HCT116 (cell line): ENCODE measurements at regions not wholly inside any gene's neighbourhood (a gene's known extent, or its start where the extent isn't known, plus 50 kb on each side); places are given as distances from the start of the nearest gene placed in this dataset.

Experiments
- ATF3 ChIP-seq: IDR thresholded peaks from 2 replicates; pipeline ENCODE4 v1.6.1; 2012
- CTCF ChIP-seq, 3 experiments: fragments of 200-600 bp in 1 of 3; sonication (generic) in 1 of 3; IDR thresholded peaks in 2 of 3; conservative IDR thresholded peaks in 1 of 3; 2 replicates each; pipeline ENCODE4 v1.5.1; 2012 to 2017; ENCODE audit warnings: low read depth in 2 of 3, low read length in 2 of 3, antibody characterized with exemption in 1 of 3, borderline replicate concordance in 1 of 3, control low read depth in 1 of 3, mild to moderate bottlenecking in 1 of 3, mixed read lengths in 1 of 3, mixed run types in 1 of 3, moderate library complexity in 1 of 3; ENCODE audit not compliant: insufficient read depth in 1 of 3
- ELF1 ChIP-seq: IDR thresholded peaks from 2 replicates; pipeline ENCODE4 v1.6.1; 2012; ENCODE audit warnings: low read depth, borderline replicate concordance
- EZH2 ChIP-seq: fragments of 200-600 bp; sonication (generic); IDR thresholded peaks from 2 replicates; pipeline ENCODE4 v1.6.1; 2017; ENCODE audit warnings: antibody characterized with exemption, mixed run types
- EZH2phosphoT487 ChIP-seq: fragments of 200-600 bp; IDR thresholded peaks from 2 replicates; pipeline ENCODE4 v1.6.1; 2018; ENCODE audit warnings: antibody characterized with exemption, borderline replicate concordance
- FOSL1 ChIP-seq: IDR thresholded peaks from 2 replicates; pipeline ENCODE4 v1.6.1; 2012; ENCODE audit warnings: low read depth
- JUND ChIP-seq: IDR thresholded peaks from 2 replicates; pipeline ENCODE4 v1.6.1; 2012
- POLR2A ChIP-seq: IDR thresholded peaks from 2 replicates; pipeline ENCODE4 v1.7.0; 2011; ENCODE audit warnings: borderline replicate concordance; ENCODE audit not compliant: insufficient read depth, insufficient read length; ENCODE audit errors: extremely low read depth
- POLR2AphosphoS5 ChIP-seq: IDR thresholded peaks from 2 replicates; pipeline ENCODE4 v1.6.1; 2011; ENCODE audit warnings: mild to moderate bottlenecking, low read depth, low read length, moderate library complexity
- RAD21 ChIP-seq: IDR thresholded peaks from 2 replicates; pipeline ENCODE4 v1.6.1; 2012; ENCODE audit warnings: low read depth, mild to moderate bottlenecking
- SP1 ChIP-seq: IDR thresholded peaks from 2 replicates; pipeline ENCODE4 v1.6.1; 2012; ENCODE audit warnings: low read depth
- SRF ChIP-seq: IDR thresholded peaks from 2 replicates; pipeline ENCODE4 v1.6.1; 2012; ENCODE audit warnings: low read depth
- YY1 ChIP-seq: IDR thresholded peaks from 2 replicates; pipeline ENCODE4 v1.6.1; 2011; ENCODE audit warnings: low read length, low read depth, moderate library complexity, mild to moderate bottlenecking; ENCODE audit not compliant: insufficient replicate concordance; ENCODE audit errors: extremely low read depth
- ZNF274 ChIP-seq: fragments of 200-500 bp; sonication (Bioruptor generic); IDR thresholded peaks from 2 replicates; pipeline ENCODE4 v1.6.1; 2014; ENCODE audit warnings: mild to moderate bottlenecking, low read depth, low read length, inconsistent platforms

- TF ChIP-seq POLR2AphosphoS5 (no peak), ATF3 (no peak), CTCF (IDR thresholded peaks at IDR 0.05 in 2 of 3, conservative IDR thresholded peaks at IDR 0.05 in 1 of 3; ENCODE audit: borderline replicate concordance in 1 of 3, insufficient read depth in 1 of 3, low read depth in 2 of 3, low read length in 2 of 3) (no peak), SRF (no peak), YY1 (no peak), SP1 (no peak), EZH2 (no peak), POLR2A (no peak), EZH2phosphoT487 (no peak), ZNF274 (no peak), JUND (no peak), FOSL1 (no peak), RAD21 (no peak), ELF1 (no peak)
Measured at GRCh38 chr10:115028419-115028818, 64.7 kb upstream of the ATRNL1 start.
